Epithelial cell of esophagus (primary cell): ENCODE measurements at regions not wholly inside any gene's neighbourhood (a gene's known extent, or its start where the extent isn't known, plus 50 kb on each side); places are given as distances from the start of the nearest gene placed in this dataset.

ENCODE experiments used
- DNase-seq: peaks from one replicate; pipeline ENCODE4 v3.0.0; 2010; ENCODE audit warnings: low read depth
- H3K4me3 ChIP-seq: 2 replicates; pipeline ENCODE4 v1.5.1; 2011; ENCODE audit warnings: mild to moderate bottlenecking, low read length, control low read depth
- TF ChIP-seq, protein P1 (sequence below): IDR thresholded peaks from 2 replicates; pipeline ENCODE4 v1.5.1; 2011; ENCODE audit warnings: low read depth, mild to moderate bottlenecking, low read length, control low read depth, inconsistent platforms; ENCODE audit not compliant: insufficient read depth; ENCODE audit errors: missing control alignments

DNA sequence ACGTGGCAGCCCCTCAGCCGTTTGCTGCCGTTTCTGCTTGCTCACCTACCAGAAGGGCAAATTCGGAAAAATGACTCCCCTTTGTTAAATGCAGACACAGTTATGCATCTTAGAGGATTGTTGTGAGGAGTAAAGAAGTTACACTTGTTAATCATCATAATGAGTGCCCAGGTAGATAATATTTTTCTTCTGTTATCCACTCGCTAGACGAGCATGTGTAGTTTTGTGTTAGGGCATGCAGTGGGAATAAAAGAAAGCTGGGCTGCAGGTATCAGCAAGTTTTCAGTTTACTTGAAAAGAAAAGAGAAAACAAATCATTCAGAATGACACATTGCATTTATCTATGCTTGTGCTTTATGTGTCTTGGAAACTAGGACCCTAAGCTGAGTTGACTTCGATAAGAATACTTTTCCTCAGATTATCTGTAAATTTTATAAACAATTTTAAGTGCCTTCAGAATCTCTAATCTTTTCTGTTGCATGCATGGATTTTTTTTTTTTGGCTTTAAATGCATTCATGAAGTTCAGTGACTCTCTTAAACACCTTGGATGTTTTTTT is 365.3 kb downstream of the QKI start:
- TF ChIP-seq, protein P1, sequence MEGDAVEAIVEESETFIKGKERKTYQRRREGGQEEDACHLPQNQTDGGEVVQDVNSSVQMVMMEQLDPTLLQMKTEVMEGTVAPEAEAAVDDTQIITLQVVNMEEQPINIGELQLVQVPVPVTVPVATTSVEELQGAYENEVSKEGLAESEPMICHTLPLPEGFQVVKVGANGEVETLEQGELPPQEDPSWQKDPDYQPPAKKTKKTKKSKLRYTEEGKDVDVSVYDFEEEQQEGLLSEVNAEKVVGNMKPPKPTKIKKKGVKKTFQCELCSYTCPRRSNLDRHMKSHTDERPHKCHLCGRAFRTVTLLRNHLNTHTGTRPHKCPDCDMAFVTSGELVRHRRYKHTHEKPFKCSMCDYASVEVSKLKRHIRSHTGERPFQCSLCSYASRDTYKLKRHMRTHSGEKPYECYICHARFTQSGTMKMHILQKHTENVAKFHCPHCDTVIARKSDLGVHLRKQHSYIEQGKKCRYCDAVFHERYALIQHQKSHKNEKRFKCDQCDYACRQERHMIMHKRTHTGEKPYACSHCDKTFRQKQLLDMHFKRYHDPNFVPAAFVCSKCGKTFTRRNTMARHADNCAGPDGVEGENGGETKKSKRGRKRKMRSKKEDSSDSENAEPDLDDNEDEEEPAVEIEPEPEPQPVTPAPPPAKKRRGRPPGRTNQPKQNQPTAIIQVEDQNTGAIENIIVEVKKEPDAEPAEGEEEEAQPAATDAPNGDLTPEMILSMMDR, result no peak
- peak; percentile 17 for DNase-seq
- no peak overlapping the region for H3K4me3 ChIP-seq

DNA sequence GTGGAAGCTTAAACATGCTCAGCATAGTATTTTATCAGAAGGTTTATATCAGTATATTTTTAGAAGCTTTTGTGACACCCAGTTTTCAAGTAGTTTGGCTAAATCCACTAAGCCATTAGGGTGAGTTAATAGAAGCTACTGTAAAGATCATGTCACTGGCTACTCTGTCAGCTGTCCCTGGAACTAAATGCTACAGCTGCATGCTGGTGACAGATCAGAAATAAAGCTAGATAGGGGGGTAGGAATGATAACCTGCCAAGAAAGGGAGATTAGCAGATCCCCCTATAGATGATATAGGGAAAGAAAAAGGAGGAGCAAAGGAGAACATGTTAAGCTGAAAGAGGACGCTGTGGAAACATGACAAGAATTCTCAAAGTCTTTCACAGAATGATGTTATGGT is 363.2 kb downstream of the QKI start:
- TF ChIP-seq, protein P1, result no peak
- DNase-seq, result no peak
- H3K4me3 ChIP-seq, result no peak overlapping the region

DNA sequence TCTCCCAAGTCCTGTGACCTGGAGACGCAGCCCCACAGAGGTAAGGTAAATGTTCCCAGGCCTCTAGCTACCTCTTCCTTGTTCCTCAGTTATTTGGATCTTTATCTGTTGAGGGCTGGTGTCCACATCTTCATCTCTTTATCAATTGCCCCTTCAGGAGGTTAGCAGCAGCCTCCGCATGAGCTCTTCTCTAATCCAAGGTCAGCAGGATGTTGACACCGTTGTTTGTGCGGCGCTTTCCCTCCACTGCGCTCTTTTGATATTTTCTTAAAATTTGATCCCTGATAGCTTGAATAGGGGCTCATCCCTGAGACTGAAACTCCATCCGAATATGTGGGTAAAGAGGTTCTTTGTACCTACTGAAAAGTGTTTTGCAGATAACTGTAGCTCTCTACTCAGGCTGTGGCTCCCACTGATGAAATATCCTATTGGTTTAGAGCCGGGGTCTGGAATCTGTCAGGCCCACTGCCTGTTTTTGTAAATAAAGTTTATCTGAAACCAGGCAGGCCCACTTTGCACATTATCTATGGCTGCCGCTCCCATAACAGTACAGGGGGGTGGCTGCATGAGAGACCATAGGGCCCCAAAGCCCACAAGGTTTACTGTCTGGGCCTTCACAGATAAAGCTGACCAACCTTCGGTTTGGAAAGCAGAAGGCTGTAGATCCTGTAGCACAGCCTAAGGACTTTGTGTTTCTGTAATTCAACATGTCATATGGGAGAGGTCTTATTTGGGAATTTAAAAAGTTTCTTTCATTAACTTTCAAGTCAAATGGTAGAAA is 362.6 kb downstream of the QKI start:
- TF ChIP-seq, protein P1, result no peak
- no peak for DNase-seq
- no peak overlapping the region for H3K4me3 ChIP-seq

DNA sequence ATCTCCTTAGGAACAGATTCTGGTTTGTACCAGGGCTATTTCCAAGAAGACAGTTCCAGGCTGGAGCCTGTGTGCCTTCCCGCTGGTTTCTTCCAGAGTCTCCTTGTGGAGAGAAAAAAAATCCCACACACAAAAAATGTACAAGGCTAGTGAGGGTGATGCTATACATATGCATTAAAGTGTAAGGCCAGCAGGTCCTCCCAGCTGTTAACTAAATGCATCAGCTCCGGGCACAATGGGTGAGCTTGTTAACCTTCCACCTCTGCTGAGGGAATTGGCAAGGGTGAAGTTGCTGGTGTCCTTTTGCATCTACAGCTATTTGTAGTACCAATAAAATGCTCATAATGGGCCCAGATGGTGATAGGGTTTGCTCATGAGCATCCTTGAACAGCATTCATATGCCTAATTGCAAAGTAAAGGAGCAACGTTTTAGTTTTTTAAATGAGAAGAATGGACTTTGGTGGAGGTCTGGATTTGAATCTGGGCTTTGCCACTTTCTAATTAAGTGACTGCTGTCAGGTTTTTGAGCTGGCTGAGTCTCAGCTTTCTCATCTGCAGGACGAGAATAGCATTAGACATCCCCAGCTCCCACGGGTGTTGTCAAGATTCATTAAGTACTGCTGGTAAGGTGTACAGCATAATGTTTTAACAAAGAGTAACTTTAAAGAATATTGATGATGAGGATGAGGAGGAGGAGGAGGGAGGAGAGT is 361.8 kb downstream of the QKI start:
- TF ChIP-seq, protein P1, result no peak
- H3K4me3 ChIP-seq, result no peak overlapping the region
- DNase-seq, result no peak

DNA sequence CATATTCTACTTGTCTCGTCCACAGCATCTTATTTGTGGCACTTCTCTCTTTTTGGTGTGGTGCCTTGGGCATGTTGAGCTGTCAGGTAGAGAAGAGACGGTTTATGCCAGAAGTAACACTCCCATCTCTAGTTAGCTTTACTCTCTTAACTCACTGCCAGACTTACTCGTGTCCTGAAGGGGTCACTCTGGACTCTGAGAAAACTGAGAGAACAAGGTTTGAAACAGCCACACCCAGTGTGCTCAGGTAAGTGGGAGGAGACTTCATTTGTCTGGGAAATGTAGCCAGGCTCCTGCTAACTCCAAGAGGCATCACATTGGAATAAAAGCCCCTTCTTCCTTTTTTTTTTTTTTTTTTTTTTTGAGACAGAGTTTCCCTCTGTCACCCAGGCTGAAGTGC is 360.8 kb downstream of the QKI start:
- TF ChIP-seq, protein P1, result no peak
- DNase-seq, result no peak
- H3K4me3 ChIP-seq, result no peak overlapping the region

DNA sequence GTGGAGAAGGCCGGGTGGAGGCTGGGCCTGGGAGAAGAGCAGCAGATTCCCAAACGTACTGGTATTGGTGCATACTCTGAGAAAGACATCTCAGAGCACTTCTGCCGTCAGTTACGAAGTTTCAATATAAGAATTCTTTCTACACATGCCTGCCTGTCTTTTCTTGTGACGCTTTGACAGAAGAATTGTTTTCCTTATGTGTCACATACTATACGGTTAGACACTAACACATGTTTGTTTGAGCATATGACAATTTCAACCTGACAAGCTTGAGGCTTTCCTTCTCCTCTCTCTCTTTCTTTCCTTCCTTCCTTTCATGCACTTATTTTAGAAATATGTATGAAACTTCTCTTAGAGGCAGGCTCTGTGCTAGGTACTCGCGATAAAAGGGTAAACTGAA is 360.0 kb downstream of the QKI start:
- TF ChIP-seq, protein P1, result no peak
- H3K4me3 ChIP-seq, result no peak overlapping the region
- no peak for DNase-seq

DNA sequence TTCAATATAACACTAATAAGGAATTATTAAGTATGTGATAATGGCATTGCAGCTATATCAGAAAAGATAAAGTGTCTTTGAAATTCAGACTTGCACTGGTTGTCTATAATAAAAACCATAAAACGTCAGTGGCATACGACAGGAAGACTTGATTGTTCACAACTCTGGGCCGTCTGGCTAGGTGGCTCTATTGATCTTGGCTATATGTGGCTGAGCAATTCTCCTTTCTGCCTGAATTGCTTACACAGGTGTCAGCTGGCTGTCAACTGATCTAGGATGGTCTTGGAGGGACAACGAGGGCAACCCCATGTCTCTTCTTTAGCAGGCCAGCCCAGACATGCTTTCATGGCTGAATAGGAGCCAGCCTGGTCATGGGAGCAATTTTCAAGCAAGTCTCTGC is 359.1 kb downstream of the QKI start:
- TF ChIP-seq, protein P1, result no peak
- no peak overlapping the region for H3K4me3 ChIP-seq
- DNase-seq, result peak; percentile 36
